BJ (cell line): ENCODE measurements at regions not wholly inside any gene's neighbourhood (a gene's known extent, or its start where the extent isn't known, plus 50 kb on each side); places are given as distances from the start of the nearest gene placed in this dataset.

Source experiments
- CTCF ChIA-PET: fragments of 350-600 bp; formaldehyde crosslinking; extraction: SDS; loops from one replicate; lab custom pipeline; 2021; ENCODE audit warnings: antibody characterized with exemption, inconsistent platforms; lab: Yijun Ruan, JAX
- POLR2A ChIA-PET: fragments of 300-600 bp; sonication (Branson Sonifier 250); formaldehyde crosslinking; extraction: SDS; loops from one replicate; lab custom pipeline; 2021; ENCODE audit warnings: antibody characterized with exemption; lab: Charles Lee
- DNase-seq: peaks from one replicate; pipeline ENCODE4 v3.0.0-alpha.2; 2011; ENCODE audit warnings: low read depth
- H3K27me3 ChIP-seq: 2 replicates; pipeline ENCODE4 v1.6.0; 2011; ENCODE audit warnings: low read length; ENCODE audit not compliant: control insufficient read depth, insufficient read depth
- H3K36me3 ChIP-seq: 2 replicates; pipeline ENCODE4 v1.5.1; 2011; ENCODE audit warnings: low read length; ENCODE audit not compliant: control insufficient read depth, insufficient read depth
- H3K4me3 ChIP-seq: 2 replicates; pipeline ENCODE4 v1.5.1; 2011; ENCODE audit warnings: low read depth, mild to moderate bottlenecking, control low read depth, low read length
- TF ChIP-seq, protein P1 (sequence below): IDR thresholded peaks from 2 replicates; pipeline ENCODE4 v1.5.1; 2011; ENCODE audit warnings: low read depth, mild to moderate bottlenecking, control low read depth, inconsistent platforms, low read length, moderate library complexity; ENCODE audit not compliant: insufficient read depth

DNA sequence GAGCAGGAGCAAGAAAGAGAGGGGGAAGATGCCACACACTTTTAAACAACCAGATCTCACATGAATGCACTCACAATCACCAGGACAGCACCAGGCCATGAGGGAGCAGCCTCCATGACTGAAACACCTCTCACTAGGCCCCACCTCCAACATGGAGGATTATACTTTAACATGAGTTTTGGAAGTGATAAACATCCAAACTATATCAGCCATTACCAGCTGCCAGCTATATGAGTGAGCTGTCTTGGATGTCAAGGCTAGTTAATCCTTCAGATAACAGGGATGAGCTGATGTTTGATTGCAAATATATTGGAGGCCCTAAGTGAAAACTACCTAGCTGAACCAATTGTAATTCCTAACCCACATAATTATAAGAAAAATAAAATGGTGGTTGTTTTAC is 108.4 kb upstream of the DCBLD2 start:
- DNase-seq = no peak
- Histone ChIP-seq H3K36me3 (no peaks in the 10 kb centered on the region), H3K4me3 (no peak overlapping the region), H3K27me3 (no peaks in the 10 kb centered on the region)
- ChIA-PET POLR2A (no interaction called here), CTCF (interaction anchor here (1.8 kb wide), 1 partner anchor 16 kb away, joined by 5 read pairs; no protein-coding TSS in a partner anchor)
- TF ChIP-seq, protein P1, sequence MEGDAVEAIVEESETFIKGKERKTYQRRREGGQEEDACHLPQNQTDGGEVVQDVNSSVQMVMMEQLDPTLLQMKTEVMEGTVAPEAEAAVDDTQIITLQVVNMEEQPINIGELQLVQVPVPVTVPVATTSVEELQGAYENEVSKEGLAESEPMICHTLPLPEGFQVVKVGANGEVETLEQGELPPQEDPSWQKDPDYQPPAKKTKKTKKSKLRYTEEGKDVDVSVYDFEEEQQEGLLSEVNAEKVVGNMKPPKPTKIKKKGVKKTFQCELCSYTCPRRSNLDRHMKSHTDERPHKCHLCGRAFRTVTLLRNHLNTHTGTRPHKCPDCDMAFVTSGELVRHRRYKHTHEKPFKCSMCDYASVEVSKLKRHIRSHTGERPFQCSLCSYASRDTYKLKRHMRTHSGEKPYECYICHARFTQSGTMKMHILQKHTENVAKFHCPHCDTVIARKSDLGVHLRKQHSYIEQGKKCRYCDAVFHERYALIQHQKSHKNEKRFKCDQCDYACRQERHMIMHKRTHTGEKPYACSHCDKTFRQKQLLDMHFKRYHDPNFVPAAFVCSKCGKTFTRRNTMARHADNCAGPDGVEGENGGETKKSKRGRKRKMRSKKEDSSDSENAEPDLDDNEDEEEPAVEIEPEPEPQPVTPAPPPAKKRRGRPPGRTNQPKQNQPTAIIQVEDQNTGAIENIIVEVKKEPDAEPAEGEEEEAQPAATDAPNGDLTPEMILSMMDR = no peak

DNA sequence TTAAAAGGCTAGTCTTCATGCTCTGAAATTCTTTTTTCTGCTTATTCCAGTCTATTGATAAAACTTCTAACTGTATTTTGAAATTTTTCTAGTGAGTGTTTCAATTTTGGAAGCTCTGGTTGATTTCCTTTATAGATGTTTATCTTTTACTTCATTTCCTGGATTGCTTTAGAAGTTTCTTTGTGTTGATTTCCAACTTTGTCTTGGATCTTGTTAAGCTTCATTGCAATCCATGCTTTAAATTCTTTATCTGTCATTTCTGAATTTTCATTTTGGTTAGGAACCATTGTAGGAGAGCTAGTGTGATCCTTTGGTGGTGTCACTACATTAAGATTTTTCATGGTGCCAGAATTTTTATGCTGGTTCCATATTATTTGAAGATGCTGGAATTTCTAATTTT is 105.2 kb upstream of the DCBLD2 start:
- no peaks in the 10 kb centered on the region for H3K27me3 ChIP-seq
- POLR2A ChIA-PET = no interaction called here
- no peak for DNase-seq
- TF ChIP-seq, protein P1 = no peak
- CTCF ChIA-PET = interaction anchor here (1.0 to 1.6 kb wide), 2 partner anchors 12 to 191 kb away, joined by 3 to 4 read pairs; no protein-coding TSS in a partner anchor
- no peak overlapping the region for H3K4me3 ChIP-seq
- H3K36me3 ChIP-seq = no peaks in the 10 kb centered on the region

DNA sequence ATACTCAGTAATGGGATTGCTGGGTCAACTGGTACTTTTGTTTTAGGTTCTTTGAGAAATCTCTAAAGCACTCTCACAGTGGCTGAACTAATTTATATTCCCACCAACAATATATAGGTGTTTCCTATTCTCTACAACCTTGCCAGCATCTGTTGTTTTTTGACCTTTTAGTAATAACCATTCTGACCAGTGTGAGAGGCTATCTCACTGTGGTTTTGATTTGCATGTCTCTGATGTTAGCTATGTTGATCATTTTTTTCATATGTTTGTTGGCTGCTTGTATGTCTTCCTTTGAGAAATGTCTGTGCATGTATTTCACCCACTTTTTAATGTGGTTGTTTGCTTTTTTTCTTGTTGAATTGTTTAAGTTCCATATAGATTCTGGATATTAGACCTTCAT is 98.2 kb upstream of the DCBLD2 start:
- TF ChIP-seq, protein P1 = no peak
- CTCF ChIA-PET = interaction anchor here (0.5 to 9.7 kb wide), 2 partner anchors 179 to 184 kb away, joined by 3 to 168 read pairs; no protein-coding TSS in a partner anchor
- Histone ChIP-seq H3K36me3 (no peaks in the 10 kb centered on the region), H3K27me3 (no peaks in the 10 kb centered on the region), H3K4me3 (no peak overlapping the region)
- POLR2A ChIA-PET = no interaction called here
- DNase-seq = no peak

DNA sequence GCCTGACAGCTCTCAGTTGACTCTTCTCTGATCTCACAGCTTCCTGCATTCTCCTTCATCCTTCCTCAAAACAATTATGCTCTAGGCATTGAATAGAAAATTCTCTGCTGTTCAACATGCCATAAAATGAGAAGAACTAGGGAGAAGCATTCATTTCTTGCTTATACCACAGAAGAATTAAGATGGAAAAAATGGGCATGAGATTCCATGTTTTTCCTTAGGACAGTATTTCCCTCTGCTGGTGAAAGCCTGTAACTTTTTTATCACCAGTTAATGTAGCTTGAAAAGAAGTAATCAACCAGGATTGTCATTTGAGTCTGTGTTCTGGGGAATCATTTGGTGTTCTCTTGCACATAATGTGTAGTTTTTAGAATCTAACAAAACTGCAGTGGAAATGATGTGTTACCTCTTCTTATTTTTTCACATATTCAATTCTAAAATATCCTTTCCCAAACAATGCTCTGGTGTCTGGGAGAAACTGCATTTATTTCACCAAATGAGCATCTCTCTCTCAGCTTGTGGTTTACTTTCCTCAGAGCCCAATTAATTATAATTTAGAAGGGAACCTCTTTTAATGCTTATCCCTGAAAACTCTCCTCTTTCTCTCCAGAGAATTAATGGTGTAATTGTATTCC is 92.8 kb upstream of the DCBLD2 start:
- ChIA-PET POLR2A (interaction anchor here (0.7 kb wide), 2 partner anchors 9 to 199 kb away, joined by 3 to 4 read pairs; no protein-coding TSS in a partner anchor), CTCF (interaction anchor here (0.6 to 9.7 kb wide), 29 partner anchors 8 to 759 kb away, joined by 3 to 168 read pairs (median 4); no protein-coding TSS in a partner anchor)
- no peak for DNase-seq
- Histone ChIP-seq H3K36me3 (no peaks in the 10 kb centered on the region), H3K4me3 (no peak overlapping the region), H3K27me3 (no peaks in the 10 kb centered on the region)
- TF ChIP-seq, protein P1 = peak; percentile 67

DNA sequence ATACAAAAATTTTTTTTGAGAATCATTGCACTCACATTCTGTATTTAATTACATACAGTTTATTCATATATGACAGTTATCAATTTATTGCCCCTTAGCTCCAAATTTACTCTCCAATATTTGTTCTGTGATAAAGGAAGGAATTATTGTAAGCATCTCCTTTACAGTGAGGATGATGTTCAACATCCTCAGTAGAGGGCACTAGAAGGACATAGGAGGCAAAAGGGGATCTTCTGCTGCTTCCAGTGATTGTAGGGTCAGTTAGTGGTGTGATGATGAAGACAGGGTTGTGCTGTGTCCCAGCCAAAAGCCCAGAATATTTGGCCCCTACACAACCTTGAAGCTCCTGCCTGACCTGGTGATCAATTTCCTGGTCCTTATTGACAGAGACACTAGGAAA is 89.9 kb upstream of the DCBLD2 start:
- DNase-seq = no peak

More for the DNA sequence above, 89.9 kb upstream of the DCBLD2 start:
- ChIA-PET POLR2A (no interaction called here), CTCF (interaction anchor here (0.5 to 9.7 kb wide), 5 partner anchors 165 to 763 kb away, joined by 3 to 168 read pairs (median 3); no protein-coding TSS in a partner anchor)
- no peak overlapping the region for H3K4me3 ChIP-seq
- H3K36me3 ChIP-seq = no peaks in the 10 kb centered on the region
- TF ChIP-seq, protein P1 = 0 out of 2 replicates have a peak, but pooled peaks have one; percentile 20
- no peaks in the 10 kb centered on the region for H3K27me3 ChIP-seq
